ENCODE measurements at regions not wholly inside any gene's neighbourhood (a gene's known extent, or its start where the extent isn't known, plus 50 kb on each side); places are given as distances from the start of the nearest gene placed in this dataset.

GRCh38 chrX:25141684-25142083 is 125.9 kb upstream of the ARX start:
- no peaks in the 10 kb centered on the region for H3K4me1 Mint-ChIP-seq
- ATAC-seq (replicated peaks in 1 of 4) (no peak), DNase-seq (no peak)
- H3K36me3 ChIP-seq (ENCODE audit: control insufficient read depth in 2 of 2, extremely low read depth in 1 of 2, insufficient read depth in 1 of 2, low read length in 1 of 2) = no peaks in the 10 kb centered on the region
- no peaks in the 10 kb centered on the region for H3K9me3 ChIP-seq
- no peaks in the 10 kb centered on the region for H3K9me3 Mint-ChIP-seq
- H3K36me3 Mint-ChIP-seq = no peaks in the 10 kb centered on the region
- no peak overlapping the region for H3K27ac Mint-ChIP-seq
- ChIA-PET CTCF (interaction anchor here (0.6 to 1.2 kb wide), 3 partner anchors 11 to 384 kb away, joined by 3 to 5 read pairs (median 4); no protein-coding TSS in a partner anchor), POLR2A (no interaction called here)
- no peaks in the 10 kb centered on the region for H3K4me1 ChIP-seq (ENCODE audit: control insufficient read depth in 1 of 2, extremely low read depth in 1 of 2, insufficient read depth in 2 of 2, low read length in 2 of 2)
- WGBS (ENCODE audit: insufficient coverage) = no CpG with 5 or more reads among the region's 1 CpG
- H3K27me3 Mint-ChIP-seq = peaks cover 7 to 30% of the 10 kb centered on the region in 2 donors
- H3K27me3 ChIP-seq (replicated peaks in 1 of 2; ENCODE audit: control insufficient read depth in 2 of 2, extremely low read depth in 1 of 2, insufficient read depth in 2 of 2, low read length in 1 of 2) = peaks cover 0 to 3% of the 10 kb centered on the region in 2 experiments
- H3K4me3 Mint-ChIP-seq = no peak overlapping the region
- no peak overlapping the region for H3K4me3 ChIP-seq (ENCODE audit: control insufficient read depth in 1 of 2, extremely low read depth in 1 of 2, low read length in 1 of 2)
- no peak overlapping the region for H3K27ac ChIP-seq (ENCODE audit: low read length)

DNA sequence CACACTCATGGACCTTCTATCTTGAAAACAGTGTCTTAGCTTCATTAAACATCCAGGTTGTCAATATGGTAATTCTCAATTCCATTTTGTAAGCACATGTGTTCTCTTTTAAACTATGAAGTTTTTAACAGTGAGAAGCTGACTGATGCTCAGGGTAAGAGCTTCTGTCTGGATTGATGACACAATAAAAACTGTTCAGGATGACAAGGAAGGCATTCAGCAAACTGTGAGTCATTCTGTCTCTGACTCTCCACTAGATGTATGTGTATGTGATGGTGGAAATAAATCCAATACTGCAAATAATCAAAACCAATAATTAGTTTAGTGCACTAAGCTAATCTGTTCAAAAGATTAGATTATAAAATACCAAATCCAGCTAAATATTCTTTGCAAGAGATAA is 115.3 kb upstream of the ARX start:
- H3K4me1 Mint-ChIP-seq = no peaks in the 10 kb centered on the region

GRCh38 chrX:25130619-25131018 is 114.9 kb upstream of the ARX start:
- Histone ChIP-seq H3K36me3 (ENCODE audit: control insufficient read depth in 2 of 2, extremely low read depth in 1 of 2, insufficient read depth in 1 of 2, low read length in 1 of 2) (no peaks in the 10 kb centered on the region), H3K4me3 (ENCODE audit: control insufficient read depth in 1 of 2, extremely low read depth in 1 of 2, low read length in 1 of 2) (no peak overlapping the region), H3K27ac (ENCODE audit: low read length) (no peak overlapping the region), H3K4me1 (ENCODE audit: control insufficient read depth in 1 of 2, extremely low read depth in 1 of 2, insufficient read depth in 2 of 2, low read length in 2 of 2) (no peaks in the 10 kb centered on the region), H3K27me3 (replicated peaks in 1 of 2; ENCODE audit: control insufficient read depth in 2 of 2, extremely low read depth in 1 of 2, insufficient read depth in 2 of 2, low read length in 1 of 2) (no peaks in the 10 kb centered on the region), H3K9me3 (no peaks in the 10 kb centered on the region)
- POLR2A ChIA-PET = no interaction called here
- H3K4me3 Mint-ChIP-seq = no peak overlapping the region
- H3K9me3 Mint-ChIP-seq = no peaks in the 10 kb centered on the region
- H3K4me1 Mint-ChIP-seq = no peaks in the 10 kb centered on the region
- no peaks in the 10 kb centered on the region for H3K36me3 Mint-ChIP-seq
- WGBS (ENCODE audit: insufficient coverage) = no CpG with 5 or more reads among the region's 4 CpGs
- peaks cover 11 to 18% of the 10 kb centered on the region in 2 donors for H3K27me3 Mint-ChIP-seq
- CTCF ChIA-PET = interaction anchor here in 1 of 2 donors (1.2 kb wide), 1 partner anchor 11 kb away, joined by 3 read pairs; no protein-coding TSS in a partner anchor
- no peak for ATAC-seq (replicated peaks in 1 of 4)
- no peak for DNase-seq
- no peak overlapping the region for H3K27ac Mint-ChIP-seq

More for the DNA sequence above, 115.3 kb upstream of the ARX start:
- POLR2A ChIA-PET = no interaction called here
- no peaks in the 10 kb centered on the region for H3K9me3 ChIP-seq
- H3K36me3 ChIP-seq (ENCODE audit: control insufficient read depth in 2 of 2, extremely low read depth in 1 of 2, insufficient read depth in 1 of 2, low read length in 1 of 2) = no peaks in the 10 kb centered on the region
- Mint-ChIP-seq H3K27ac (no peak overlapping the region), H3K36me3 (no peaks in the 10 kb centered on the region), H3K4me3 (no peak overlapping the region), H3K27me3 (peaks cover 11 to 20% of the 10 kb centered on the region in 2 donors), H3K9me3 (no peaks in the 10 kb centered on the region)
- H3K4me1 ChIP-seq (ENCODE audit: control insufficient read depth in 1 of 2, extremely low read depth in 1 of 2, insufficient read depth in 2 of 2, low read length in 2 of 2) = no peaks in the 10 kb centered on the region
- DNase-seq (no peak), ATAC-seq (replicated peaks in 1 of 4) (no peak)
- no peak overlapping the region for H3K27ac ChIP-seq (ENCODE audit: low read length)
- H3K4me3 ChIP-seq (ENCODE audit: control insufficient read depth in 1 of 2, extremely low read depth in 1 of 2, low read length in 1 of 2) = no peak overlapping the region
- CTCF ChIA-PET = interaction anchor here in 1 of 2 donors (1.2 kb wide), 1 partner anchor 11 kb away, joined by 3 read pairs; no protein-coding TSS in a partner anchor
- H3K27me3 ChIP-seq (replicated peaks in 1 of 2; ENCODE audit: control insufficient read depth in 2 of 2, extremely low read depth in 1 of 2, insufficient read depth in 2 of 2, low read length in 1 of 2) = no peaks in the 10 kb centered on the region

DNA sequence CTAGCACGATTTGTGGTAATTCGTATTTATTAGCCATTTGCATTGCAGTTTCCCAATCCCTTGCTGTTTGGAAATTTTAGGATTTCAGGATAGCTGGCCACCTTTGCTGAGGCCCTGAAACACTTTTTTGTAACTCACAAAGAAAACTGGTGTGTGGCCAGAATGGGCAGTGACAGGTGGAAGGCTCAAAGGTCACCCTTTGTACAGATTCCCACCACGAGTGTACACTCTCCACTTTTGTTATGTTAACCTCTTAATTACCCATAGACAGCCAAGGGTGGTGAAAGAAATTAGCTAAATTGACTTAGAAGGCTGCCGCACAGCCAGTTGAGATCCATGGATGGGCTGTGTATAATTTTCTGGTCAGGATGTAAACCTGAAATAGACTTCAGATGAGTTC is 109.7 kb upstream of the ARX start:
- Mint-ChIP-seq H3K4me3 (no peak overlapping the region), H3K36me3 (no peaks in the 10 kb centered on the region), H3K4me1 (no peaks in the 10 kb centered on the region), H3K9me3 (no peaks in the 10 kb centered on the region), H3K27me3 (peaks cover 9 to 20% of the 10 kb centered on the region in 2 donors), H3K27ac (no peak overlapping the region)
- Histone ChIP-seq H3K27ac (ENCODE audit: low read length) (no peak overlapping the region), H3K27me3 (replicated peaks in 1 of 2; ENCODE audit: control insufficient read depth in 2 of 2, extremely low read depth in 1 of 2, insufficient read depth in 2 of 2, low read length in 1 of 2) (no peaks in the 10 kb centered on the region), H3K36me3 (ENCODE audit: control insufficient read depth in 2 of 2, extremely low read depth in 1 of 2, insufficient read depth in 1 of 2, low read length in 1 of 2) (no peaks in the 10 kb centered on the region), H3K9me3 (no peaks in the 10 kb centered on the region), H3K4me3 (ENCODE audit: control insufficient read depth in 1 of 2, extremely low read depth in 1 of 2, low read length in 1 of 2) (no peak overlapping the region), H3K4me1 (ENCODE audit: control insufficient read depth in 1 of 2, extremely low read depth in 1 of 2, insufficient read depth in 2 of 2, low read length in 2 of 2) (no peaks in the 10 kb centered on the region)
- no peak for DNase-seq
- WGBS (ENCODE audit: insufficient coverage) = no CpG with 5 or more reads among the region's 4 CpGs
- POLR2A ChIA-PET = interaction anchor here in 1 of 2 donors (0.5 kb wide), 1 partner anchor 423 kb away, joined by 7 read pairs; no protein-coding TSS in a partner anchor
- no peak for ATAC-seq (replicated peaks in 1 of 4)
- CTCF ChIA-PET = interaction anchor here in 1 of 2 donors (0.5 kb wide), 1 partner anchor 58 kb away, joined by 3 read pairs; no protein-coding TSS in a partner anchor

GRCh38 chrX:25124391-25124790 is 108.6 kb upstream of the ARX start:
- Histone ChIP-seq H3K27me3 (replicated peaks in 1 of 2; ENCODE audit: control insufficient read depth in 2 of 2, extremely low read depth in 1 of 2, insufficient read depth in 2 of 2, low read length in 1 of 2) (no peaks in the 10 kb centered on the region), H3K4me3 (ENCODE audit: control insufficient read depth in 1 of 2, extremely low read depth in 1 of 2, low read length in 1 of 2) (no peak overlapping the region), H3K36me3 (ENCODE audit: control insufficient read depth in 2 of 2, extremely low read depth in 1 of 2, insufficient read depth in 1 of 2, low read length in 1 of 2) (no peaks in the 10 kb centered on the region), H3K9me3 (no peaks in the 10 kb centered on the region), H3K27ac (ENCODE audit: low read length) (no peak overlapping the region), H3K4me1 (ENCODE audit: control insufficient read depth in 1 of 2, extremely low read depth in 1 of 2, insufficient read depth in 2 of 2, low read length in 2 of 2) (no peaks in the 10 kb centered on the region)
- whole genome bisulfite sequencing (ENCODE audit: insufficient coverage) = no CpG with 5 or more reads among the region's 2 CpGs
- peaks cover 9 to 26% of the 10 kb centered on the region in 2 donors for H3K27me3 Mint-ChIP-seq
- H3K9me3 Mint-ChIP-seq = no peaks in the 10 kb centered on the region
- no peaks in the 10 kb centered on the region for H3K36me3 Mint-ChIP-seq
- ATAC-seq (replicated peaks in 1 of 4) (no peak), DNase-seq (no peak)
- CTCF ChIA-PET = interaction anchor here in 1 of 2 donors (0.7 kb wide), 2 partner anchors 28 to 169 kb away, joined by 3 read pairs; no protein-coding TSS in a partner anchor
- POLR2A ChIA-PET = no interaction called here
- H3K27ac Mint-ChIP-seq = no peak overlapping the region
- no peak overlapping the region for H3K4me3 Mint-ChIP-seq
- H3K4me1 Mint-ChIP-seq = no peaks in the 10 kb centered on the region

- ATAC-seq (replicated peaks in 1 of 4) (no peak), DNase-seq (no peak)
- H3K27me3 ChIP-seq (replicated peaks in 1 of 2; ENCODE audit: control insufficient read depth in 2 of 2, extremely low read depth in 1 of 2, insufficient read depth in 2 of 2, low read length in 1 of 2) = no peaks in the 10 kb centered on the region
- Mint-ChIP-seq H3K27me3 (peaks cover 0 to 1% of the 10 kb centered on the region in 2 donors), H3K27ac (no peak overlapping the region), H3K9me3 (no peaks in the 10 kb centered on the region), H3K4me3 (no peak overlapping the region), H3K4me1 (no peaks in the 10 kb centered on the region), H3K36me3 (no peaks in the 10 kb centered on the region)
- CTCF ChIA-PET = no interaction called here
- H3K4me3 ChIP-seq (ENCODE audit: control insufficient read depth in 1 of 2, extremely low read depth in 1 of 2, low read length in 1 of 2) = no peak overlapping the region
- H3K4me1 ChIP-seq (ENCODE audit: control insufficient read depth in 1 of 2, extremely low read depth in 1 of 2, insufficient read depth in 2 of 2, low read length in 2 of 2) = no peaks in the 10 kb centered on the region
- H3K36me3 ChIP-seq (ENCODE audit: control insufficient read depth in 2 of 2, extremely low read depth in 1 of 2, insufficient read depth in 1 of 2, low read length in 1 of 2) = no peaks in the 10 kb centered on the region
- no CpG with 5 or more reads among the region's 2 CpGs for WGBS (ENCODE audit: insufficient coverage)
- H3K9me3 ChIP-seq = no peaks in the 10 kb centered on the region
- POLR2A ChIA-PET = no interaction called here
- H3K27ac ChIP-seq (ENCODE audit: low read length) = no peak overlapping the region
Measured at GRCh38 chrX:25112156-25112555, 96.4 kb upstream of the ARX start.

DNA sequence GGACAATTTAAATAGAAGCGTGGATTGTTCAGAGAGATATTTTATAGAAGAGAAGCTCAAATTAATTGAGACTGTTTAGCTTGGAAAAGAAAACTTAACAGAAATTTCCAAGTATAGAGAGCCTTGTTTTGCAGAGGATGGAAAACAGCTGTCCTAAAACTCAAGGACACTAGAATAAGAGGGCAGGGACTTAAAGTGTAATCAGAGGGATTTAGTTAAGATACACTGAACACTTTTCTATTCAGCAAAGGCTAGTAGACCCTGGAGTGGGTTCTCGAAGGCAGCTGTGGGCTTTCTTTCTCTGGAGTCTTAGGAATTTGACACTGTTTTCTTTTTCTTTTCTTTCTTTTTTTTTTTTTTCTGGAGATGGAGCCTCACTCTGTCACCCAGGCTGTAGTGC is 92.7 kb upstream of the ARX start:
- Mint-ChIP-seq H3K27ac (no peak overlapping the region), H3K4me3 (no peak overlapping the region), H3K9me3 (no peaks in the 10 kb centered on the region), H3K4me1 (no peaks in the 10 kb centered on the region), H3K27me3 (peaks cover 0 to 1% of the 10 kb centered on the region in 2 donors), H3K36me3 (no peaks in the 10 kb centered on the region)
- Histone ChIP-seq H3K4me3 (ENCODE audit: control insufficient read depth in 1 of 2, extremely low read depth in 1 of 2, low read length in 1 of 2) (no peak overlapping the region), H3K9me3 (no peaks in the 10 kb centered on the region), H3K36me3 (ENCODE audit: control insufficient read depth in 2 of 2, extremely low read depth in 1 of 2, insufficient read depth in 1 of 2, low read length in 1 of 2) (no peaks in the 10 kb centered on the region), H3K27ac (ENCODE audit: low read length) (no peak overlapping the region), H3K4me1 (ENCODE audit: control insufficient read depth in 1 of 2, extremely low read depth in 1 of 2, insufficient read depth in 2 of 2, low read length in 2 of 2) (no peaks in the 10 kb centered on the region), H3K27me3 (replicated peaks in 1 of 2; ENCODE audit: control insufficient read depth in 2 of 2, extremely low read depth in 1 of 2, insufficient read depth in 2 of 2, low read length in 1 of 2) (no peaks in the 10 kb centered on the region)
- ChIA-PET POLR2A (no interaction called here), CTCF (no interaction called here)
- ATAC-seq (replicated peaks in 1 of 4) (no peak), DNase-seq (no peak)
- no CpG with 5 or more reads among the region's 2 CpGs for WGBS (ENCODE audit: insufficient coverage)

All from T-cell (primary cell).